Liver (tissue), 2 donors: ENCODE measurements at regions not wholly inside any gene's neighbourhood (a gene's known extent, or its start where the extent isn't known, plus 50 kb on each side); places are given as distances from the start of the nearest gene placed in this dataset.

ENCODE experiments used
- CTCF ChIP-seq: fragments of 150-350 bp; IDR thresholded peaks from 2 replicates; pipeline ENCODE4 v1.5.1; 2017; ENCODE audit warnings: improper control_type of control experiment, low read depth, low read length; ENCODE audit not compliant: missing input control
- REST ChIP-seq: IDR thresholded peaks from 2 replicates; pipeline ENCODE4 v1.6.1; 2016; ENCODE audit warnings: antibody characterized with exemption, mild to moderate bottlenecking
- donor health status: healthy.

- TF ChIP-seq CTCF (no peak), REST (no peak)
These were observed 56.9 kb upstream of the NPY start for GRCh38 chr7:24227068-24227467.
